ENCODE measurements at regions not wholly inside any gene's neighbourhood (a gene's known extent, or its start where the extent isn't known, plus 50 kb on each side); places are given as distances from the start of the nearest gene placed in this dataset.

DNA sequence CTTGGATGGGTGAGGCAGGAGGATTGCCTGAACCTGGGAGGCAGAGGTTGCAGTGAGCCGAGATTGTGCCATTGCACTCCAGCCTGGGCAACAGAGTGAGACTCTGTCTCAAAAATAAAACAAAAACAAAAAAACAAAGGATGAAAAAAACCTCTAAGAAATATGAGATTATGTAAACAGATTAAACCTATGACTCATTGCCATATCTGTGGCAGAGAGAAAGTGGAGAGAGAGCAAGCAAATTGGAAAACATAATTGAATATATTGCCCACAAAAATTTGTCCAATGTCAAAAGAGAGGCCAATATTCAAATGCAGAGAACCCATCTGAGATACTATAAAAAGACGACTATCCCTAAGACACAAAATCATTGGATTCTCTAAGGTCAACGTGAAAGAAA lies 1106.0 kb downstream of the OTOL1 start:
- no peak overlapping the region for H3K27ac ChIP-seq (ENCODE audit: insufficient read depth, low read length)
- H3K36me3 ChIP-seq (ENCODE audit: control insufficient read depth, insufficient read depth, low read length) = no peaks in the 10 kb centered on the region
- H3K4me3 ChIP-seq (replicated peaks in 1 of 4; ENCODE audit: control extremely low read depth in 1 of 4, insufficient read depth in 1 of 4, low read depth in 3 of 4, low read length in 4 of 4) = no peak overlapping the region

GRCh38 chr3:162605651-162606204 lies 1109.1 kb downstream of the OTOL1 start:
- Histone ChIP-seq H3K27me3 (ENCODE audit: control insufficient read depth, insufficient read depth, low read length) (no peaks in the 10 kb centered on the region), H3K4me2 (ENCODE audit: extremely low read depth, insufficient read depth, low read length) (no peak overlapping the region), H3K4me3 (replicated peaks in 1 of 4; ENCODE audit: control extremely low read depth in 1 of 4, insufficient read depth in 1 of 4, low read depth in 3 of 4, low read length in 4 of 4) (no peak overlapping the region), H3K9ac (ENCODE audit: insufficient read depth, low read length) (no peak overlapping the region), H3K4me1 (ENCODE audit: control insufficient read depth, extremely low read depth, insufficient read depth, low read length) (no peaks in the 10 kb centered on the region), H3K79me2 (ENCODE audit: control insufficient read depth, insufficient read depth, low read length) (no peaks in the 10 kb centered on the region), H3K27ac (ENCODE audit: insufficient read depth, low read length) (no peak overlapping the region), H2AFZ (ENCODE audit: low read length) (no peak overlapping the region), H4K20me1 (ENCODE audit: control insufficient read depth, extremely low read depth, insufficient read depth, low read length) (no peaks in the 10 kb centered on the region), H3K36me3 (ENCODE audit: control insufficient read depth, insufficient read depth, low read length) (no peaks in the 10 kb centered on the region), H3K9me3 (ENCODE audit: control insufficient read depth, insufficient read depth, low read depth, low read length) (no peaks in the 10 kb centered on the region)
- TF ChIP-seq, protein P1, sequence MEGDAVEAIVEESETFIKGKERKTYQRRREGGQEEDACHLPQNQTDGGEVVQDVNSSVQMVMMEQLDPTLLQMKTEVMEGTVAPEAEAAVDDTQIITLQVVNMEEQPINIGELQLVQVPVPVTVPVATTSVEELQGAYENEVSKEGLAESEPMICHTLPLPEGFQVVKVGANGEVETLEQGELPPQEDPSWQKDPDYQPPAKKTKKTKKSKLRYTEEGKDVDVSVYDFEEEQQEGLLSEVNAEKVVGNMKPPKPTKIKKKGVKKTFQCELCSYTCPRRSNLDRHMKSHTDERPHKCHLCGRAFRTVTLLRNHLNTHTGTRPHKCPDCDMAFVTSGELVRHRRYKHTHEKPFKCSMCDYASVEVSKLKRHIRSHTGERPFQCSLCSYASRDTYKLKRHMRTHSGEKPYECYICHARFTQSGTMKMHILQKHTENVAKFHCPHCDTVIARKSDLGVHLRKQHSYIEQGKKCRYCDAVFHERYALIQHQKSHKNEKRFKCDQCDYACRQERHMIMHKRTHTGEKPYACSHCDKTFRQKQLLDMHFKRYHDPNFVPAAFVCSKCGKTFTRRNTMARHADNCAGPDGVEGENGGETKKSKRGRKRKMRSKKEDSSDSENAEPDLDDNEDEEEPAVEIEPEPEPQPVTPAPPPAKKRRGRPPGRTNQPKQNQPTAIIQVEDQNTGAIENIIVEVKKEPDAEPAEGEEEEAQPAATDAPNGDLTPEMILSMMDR (conservative IDR thresholded peaks at IDR 0.05 in 1 of 2, IDR thresholded peaks at IDR 0.05 in 1 of 2; ENCODE audit: low read depth in 1 of 2, low read length in 2 of 2) = no peak
- DNase-seq (ENCODE audit: low read depth in 2 of 2) = no peak

More for the DNA sequence above, 1106.0 kb downstream of the OTOL1 start:
- no peak for TF ChIP-seq EZH2 (IDR thresholded peaks at IDR 0.05; ENCODE audit: low read length, missing control alignments)
- TF ChIP-seq, protein P1 (conservative IDR thresholded peaks at IDR 0.05 in 1 of 2, IDR thresholded peaks at IDR 0.05 in 1 of 2; ENCODE audit: low read depth in 1 of 2, low read length in 2 of 2) = no peak
- H3K27me3 ChIP-seq (ENCODE audit: control insufficient read depth, insufficient read depth, low read length) = no peaks in the 10 kb centered on the region
- no peaks in the 10 kb centered on the region for H4K20me1 ChIP-seq (ENCODE audit: control insufficient read depth, extremely low read depth, insufficient read depth, low read length)
- H3K4me1 ChIP-seq (ENCODE audit: control insufficient read depth, extremely low read depth, insufficient read depth, low read length) = no peaks in the 10 kb centered on the region
- no peaks in the 10 kb centered on the region for H3K9me3 ChIP-seq (ENCODE audit: control insufficient read depth, insufficient read depth, low read depth, low read length)
- no peaks in the 10 kb centered on the region for H3K79me2 ChIP-seq (ENCODE audit: control insufficient read depth, insufficient read depth, low read length)
- peak in 1 of 2 donors; percentile 3 for DNase-seq (ENCODE audit: low read depth in 2 of 2)
- H3K4me2 ChIP-seq (ENCODE audit: extremely low read depth, insufficient read depth, low read length) = no peak overlapping the region
- no peak overlapping the region for H3K9ac ChIP-seq (ENCODE audit: insufficient read depth, low read length)
- H2AFZ ChIP-seq (ENCODE audit: low read length) = no peak overlapping the region

DNA sequence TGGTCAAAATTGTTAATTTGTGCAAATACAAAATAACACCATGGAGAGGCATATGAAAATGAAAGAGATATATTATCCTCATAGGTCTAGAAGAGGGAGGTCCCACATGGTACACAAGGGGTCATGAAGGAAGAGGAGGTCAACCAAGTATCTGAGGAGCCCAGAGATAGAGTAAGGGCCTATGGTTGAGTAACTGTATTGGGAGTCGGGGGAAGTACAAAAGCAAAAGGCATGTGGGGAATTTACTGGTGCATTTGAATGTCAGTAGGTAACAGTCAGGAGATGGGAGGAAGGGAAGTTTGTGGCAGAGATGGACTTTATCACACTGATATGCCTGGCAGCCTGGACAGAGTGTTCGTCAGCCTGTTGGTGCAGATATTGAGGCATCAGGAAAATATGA lies 1113.7 kb downstream of the OTOL1 start:
- no peak overlapping the region for H2AFZ ChIP-seq (ENCODE audit: low read length)
- H3K9ac ChIP-seq (ENCODE audit: insufficient read depth, low read length) = no peak overlapping the region
- H3K4me2 ChIP-seq (ENCODE audit: extremely low read depth, insufficient read depth, low read length) = no peak overlapping the region
- DNase-seq (ENCODE audit: low read depth in 2 of 2) = no peak
- H3K4me3 ChIP-seq (replicated peaks in 1 of 4; ENCODE audit: control extremely low read depth in 1 of 4, insufficient read depth in 1 of 4, low read depth in 3 of 4, low read length in 4 of 4) = no peak overlapping the region
- no peaks in the 10 kb centered on the region for H4K20me1 ChIP-seq (ENCODE audit: control insufficient read depth, extremely low read depth, insufficient read depth, low read length)
- TF ChIP-seq EZH2 (IDR thresholded peaks at IDR 0.05; ENCODE audit: low read length, missing control alignments) = no peak
- TF ChIP-seq, protein P1 (conservative IDR thresholded peaks at IDR 0.05 in 1 of 2, IDR thresholded peaks at IDR 0.05 in 1 of 2; ENCODE audit: low read depth in 1 of 2, low read length in 2 of 2) = no peak
- H3K27me3 ChIP-seq (ENCODE audit: control insufficient read depth, insufficient read depth, low read length) = no peaks in the 10 kb centered on the region
- H3K79me2 ChIP-seq (ENCODE audit: control insufficient read depth, insufficient read depth, low read length) = no peaks in the 10 kb centered on the region
- no peaks in the 10 kb centered on the region for H3K9me3 ChIP-seq (ENCODE audit: control insufficient read depth, insufficient read depth, low read depth, low read length)
- H3K4me1 ChIP-seq (ENCODE audit: control insufficient read depth, extremely low read depth, insufficient read depth, low read length) = no peaks in the 10 kb centered on the region
- H3K36me3 ChIP-seq (ENCODE audit: control insufficient read depth, insufficient read depth, low read length) = no peaks in the 10 kb centered on the region
- no peak overlapping the region for H3K27ac ChIP-seq (ENCODE audit: insufficient read depth, low read length)
